ENCODE measurements at regions not wholly inside any gene's neighbourhood (a gene's known extent, or its start where the extent isn't known, plus 50 kb on each side); places are given as distances from the start of the nearest gene placed in this dataset.

DNA sequence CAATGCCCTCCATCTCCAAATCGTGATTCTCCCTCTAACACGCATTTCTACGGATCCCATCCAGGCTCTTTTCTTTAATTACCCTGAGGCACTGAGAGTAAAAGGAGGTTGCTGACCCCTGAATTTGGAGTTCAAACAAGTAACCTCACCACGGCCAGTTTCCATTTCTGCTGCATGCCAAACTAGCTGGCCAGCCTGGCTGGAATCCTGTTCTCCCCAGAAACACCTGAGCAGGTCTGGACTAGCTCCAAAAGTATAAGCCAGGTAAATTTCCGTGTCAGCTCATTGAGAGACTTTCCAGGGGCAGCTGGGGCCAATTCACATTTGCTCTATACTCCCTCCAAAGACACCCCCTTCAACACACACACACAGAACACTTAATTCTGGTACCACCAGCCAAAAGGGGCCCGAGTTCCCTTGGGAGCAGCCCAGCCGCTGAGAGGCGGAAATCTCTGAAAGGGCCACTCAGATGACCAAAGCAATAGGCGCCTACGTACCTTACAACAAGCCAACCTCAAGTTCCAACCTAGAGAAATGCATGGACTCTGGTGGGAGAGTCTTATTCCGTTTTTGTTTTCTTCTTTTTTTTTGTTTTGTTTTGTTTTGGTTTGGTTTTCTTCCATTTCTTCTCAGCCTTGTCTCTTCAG is 131.4 kb downstream of the NDUFA12 start:
- ChIA-PET POLR2A (ENCODE audit: low non-redundant PET) (no interaction called here), CTCF (no interaction called here)
- TF ChIP-seq, protein P1, sequence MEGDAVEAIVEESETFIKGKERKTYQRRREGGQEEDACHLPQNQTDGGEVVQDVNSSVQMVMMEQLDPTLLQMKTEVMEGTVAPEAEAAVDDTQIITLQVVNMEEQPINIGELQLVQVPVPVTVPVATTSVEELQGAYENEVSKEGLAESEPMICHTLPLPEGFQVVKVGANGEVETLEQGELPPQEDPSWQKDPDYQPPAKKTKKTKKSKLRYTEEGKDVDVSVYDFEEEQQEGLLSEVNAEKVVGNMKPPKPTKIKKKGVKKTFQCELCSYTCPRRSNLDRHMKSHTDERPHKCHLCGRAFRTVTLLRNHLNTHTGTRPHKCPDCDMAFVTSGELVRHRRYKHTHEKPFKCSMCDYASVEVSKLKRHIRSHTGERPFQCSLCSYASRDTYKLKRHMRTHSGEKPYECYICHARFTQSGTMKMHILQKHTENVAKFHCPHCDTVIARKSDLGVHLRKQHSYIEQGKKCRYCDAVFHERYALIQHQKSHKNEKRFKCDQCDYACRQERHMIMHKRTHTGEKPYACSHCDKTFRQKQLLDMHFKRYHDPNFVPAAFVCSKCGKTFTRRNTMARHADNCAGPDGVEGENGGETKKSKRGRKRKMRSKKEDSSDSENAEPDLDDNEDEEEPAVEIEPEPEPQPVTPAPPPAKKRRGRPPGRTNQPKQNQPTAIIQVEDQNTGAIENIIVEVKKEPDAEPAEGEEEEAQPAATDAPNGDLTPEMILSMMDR (conservative IDR thresholded peaks at IDR 0.05; ENCODE audit: low read depth) = no peak
- no peak overlapping the region for H3K27ac ChIP-seq
- no peak for DNase-seq (ENCODE audit: low spot score)

DNA sequence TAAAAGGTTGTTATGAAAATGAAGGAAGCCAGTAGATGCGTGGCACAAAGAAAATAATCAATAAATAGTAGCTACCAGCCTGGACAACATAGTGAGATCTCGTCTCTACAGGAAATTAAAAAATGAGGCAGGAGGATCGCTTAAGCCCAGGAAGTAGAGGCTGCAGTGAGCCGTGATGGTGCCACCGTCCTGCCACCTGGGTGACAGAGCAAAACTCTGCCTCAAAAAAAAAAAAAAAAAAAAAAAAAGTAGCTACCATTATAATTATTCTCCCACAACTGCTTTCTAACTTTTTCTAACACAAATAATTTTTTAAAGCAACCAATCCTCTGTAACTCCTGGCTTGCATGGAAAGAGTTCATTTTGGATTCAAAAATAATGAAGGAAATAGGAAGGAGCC is 133.0 kb downstream of the NDUFA12 start:
- no peak overlapping the region for H3K27ac ChIP-seq
- POLR2A ChIA-PET (ENCODE audit: low non-redundant PET) = interaction anchor here (0.6 kb wide), 1 partner anchor 105 kb away, joined by 3 read pairs; no protein-coding TSS in a partner anchor
- TF ChIP-seq, protein P1 (conservative IDR thresholded peaks at IDR 0.05; ENCODE audit: low read depth) = no peak
- no peak for DNase-seq (ENCODE audit: low spot score)
- CTCF ChIA-PET = interaction anchor here (0.6 kb wide), 1 partner anchor 324 kb away, joined by 3 read pairs; no protein-coding TSS in a partner anchor

DNA sequence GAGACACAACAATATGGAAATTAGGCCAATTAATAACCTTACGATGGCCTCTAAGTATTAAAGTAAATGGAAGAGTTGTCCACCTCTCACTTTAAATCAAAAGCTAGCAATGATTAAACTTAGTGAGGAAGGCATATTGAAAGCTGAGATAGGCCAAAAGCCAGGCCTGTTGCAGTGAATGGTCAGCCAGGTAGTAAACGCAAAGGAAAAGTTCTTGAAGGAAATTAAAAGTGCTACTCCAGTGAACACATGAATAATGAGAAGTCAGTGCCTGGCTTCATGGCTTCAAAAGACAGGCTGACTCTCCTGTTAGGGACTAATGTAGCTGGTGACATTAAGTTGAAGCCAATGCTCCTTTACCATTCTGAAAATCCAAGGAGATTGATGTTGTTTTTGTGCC is 135.3 kb downstream of the NDUFA12 start:
- H3K27ac ChIP-seq = no peak overlapping the region
- TF ChIP-seq, protein P1 (conservative IDR thresholded peaks at IDR 0.05; ENCODE audit: low read depth) = no peak
- CTCF ChIA-PET = no interaction called here
- POLR2A ChIA-PET (ENCODE audit: low non-redundant PET) = no interaction called here
- DNase-seq (ENCODE audit: low spot score) = no peak

DNA sequence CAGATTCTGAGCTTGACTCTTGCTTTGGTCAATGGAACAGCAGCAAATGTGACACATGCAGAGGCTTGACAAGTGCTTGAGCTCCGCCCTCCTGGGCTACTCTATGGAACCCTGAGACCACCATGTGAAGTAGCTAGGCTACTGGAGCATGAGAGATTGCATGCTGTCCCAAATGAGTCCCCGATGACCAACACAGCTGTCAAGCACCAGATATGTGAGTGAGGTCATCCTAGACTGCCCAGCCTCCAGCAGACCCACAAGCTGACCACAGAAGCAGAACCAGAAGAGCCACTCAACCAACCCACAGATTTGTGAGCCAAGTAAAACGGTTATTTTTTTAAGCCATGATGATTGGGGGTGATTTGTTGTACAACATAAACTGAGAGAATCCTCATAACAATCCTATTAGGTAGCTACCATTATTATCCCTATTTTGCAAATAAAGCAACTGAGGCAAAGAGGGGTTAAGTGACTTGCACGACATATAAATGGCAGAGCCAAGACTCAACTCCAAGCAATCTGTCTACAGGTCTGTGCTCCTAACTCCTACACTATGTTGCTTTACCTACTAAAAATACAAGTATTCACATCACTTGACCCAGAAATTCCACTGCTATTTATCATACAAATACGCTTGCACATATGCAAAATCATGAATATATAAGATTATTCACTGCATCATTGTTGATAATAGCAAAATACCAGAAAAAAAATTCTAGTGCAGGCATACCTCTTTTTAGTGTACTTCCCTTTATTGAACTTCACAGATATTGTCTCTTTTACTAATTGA is 136.2 kb downstream of the NDUFA12 start:
- ChIA-PET POLR2A (ENCODE audit: low non-redundant PET) (no interaction called here), CTCF (interaction anchor here (0.6 kb wide), 2 partner anchors 47 to 284 kb away, joined by 3 read pairs; no protein-coding TSS in a partner anchor)
- DNase-seq (ENCODE audit: low spot score) = no peak
- no peak overlapping the region for H3K27ac ChIP-seq
- TF ChIP-seq, protein P1 (conservative IDR thresholded peaks at IDR 0.05; ENCODE audit: low read depth) = no peak

DNA sequence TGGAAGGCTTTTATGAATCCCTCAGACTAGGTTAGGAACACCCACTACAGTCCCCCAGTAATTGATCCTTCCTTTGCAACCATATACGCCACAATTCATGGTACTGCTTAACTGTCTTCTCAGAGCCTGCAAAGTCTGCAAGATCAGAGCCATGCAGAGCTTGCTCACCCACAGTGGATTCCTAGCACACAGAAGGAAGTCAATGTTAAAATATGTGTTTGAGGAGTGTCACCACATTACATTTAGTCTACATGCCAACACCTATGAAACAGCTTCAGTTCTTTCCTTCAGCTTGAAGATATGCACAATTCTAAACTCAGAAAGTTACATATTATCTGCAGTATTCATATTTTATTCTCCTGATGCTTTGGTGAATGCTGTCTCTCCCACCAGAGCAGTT is 138.5 kb downstream of the NDUFA12 start:
- no peak for DNase-seq (ENCODE audit: low spot score)
- CTCF ChIA-PET = interaction anchor here (0.6 kb wide), 1 partner anchor 75 kb away, joined by 4 read pairs; no protein-coding TSS in a partner anchor
- POLR2A ChIA-PET (ENCODE audit: low non-redundant PET) = no interaction called here
- TF ChIP-seq, protein P1 (conservative IDR thresholded peaks at IDR 0.05; ENCODE audit: low read depth) = no peak
- H3K27ac ChIP-seq = no peak overlapping the region

DNA sequence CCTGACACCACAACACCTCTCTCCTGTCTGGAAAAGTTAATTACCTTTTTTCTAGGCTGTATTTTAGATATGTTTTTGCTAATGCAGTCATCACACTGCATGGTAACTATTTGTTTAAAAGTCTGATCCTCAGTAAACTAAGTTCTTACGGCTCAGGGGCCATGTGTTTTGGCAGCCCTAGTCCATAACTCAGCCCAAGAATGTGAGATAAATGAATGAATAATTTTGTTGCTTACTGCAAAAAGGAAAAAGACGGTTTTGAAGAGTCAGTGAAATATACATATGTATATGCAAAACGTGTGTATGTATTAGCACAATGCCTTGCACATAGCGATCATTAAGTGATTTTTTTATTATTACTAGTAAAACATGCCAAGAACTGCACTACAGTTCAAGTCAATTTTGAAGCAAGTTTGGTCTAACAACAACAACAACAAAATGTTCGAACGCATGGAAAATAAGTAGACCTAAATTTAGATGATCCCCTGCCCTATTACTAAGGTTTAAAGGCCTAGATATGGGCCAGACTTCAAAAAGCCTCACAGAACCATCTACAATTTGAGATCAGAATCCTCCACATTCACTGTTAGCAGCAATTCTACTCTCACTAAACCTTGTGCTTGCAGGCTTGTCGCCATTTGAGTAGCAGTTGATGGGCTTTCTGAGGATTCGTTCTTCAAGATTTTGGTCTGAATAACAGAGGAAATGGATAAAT is 140.0 kb downstream of the NDUFA12 start:
- ChIA-PET POLR2A (ENCODE audit: low non-redundant PET) (no interaction called here), CTCF (no interaction called here)
- H3K27ac ChIP-seq = no peak overlapping the region
- DNase-seq (ENCODE audit: low spot score) = no peak
- TF ChIP-seq, protein P1 (conservative IDR thresholded peaks at IDR 0.05; ENCODE audit: low read depth) = no peak
